SK-N-SH (cell line): ENCODE measurements at regions not wholly inside any gene's neighbourhood (a gene's known extent, or its start where the extent isn't known, plus 50 kb on each side); places are given as distances from the start of the nearest gene placed in this dataset.

Source experiments
- CTCF ChIA-PET: fragments of 300-600, 350-600 bp; formaldehyde crosslinking; extraction: SDS; loops from one replicate; lab custom pipeline; 2021; lab: Yijun Ruan, JAX
- POLR2A ChIA-PET: fragments of 350-600 bp; sonication (Branson Sonifier 250); formaldehyde crosslinking; extraction: SDS; loops from one replicate; lab custom pipeline; 2020; ENCODE audit warnings: antibody characterized with exemption, inconsistent platforms; lab: Yijun Ruan, JAX
- DNase-seq: peaks from one replicate; pipeline ENCODE4 v3.0.0; 2012
- H2AFZ ChIP-seq: fragments of 200-600 bp; sonication (generic); 2 replicates; pipeline ENCODE4 v1.8.1; 2016; ENCODE audit warnings: antibody characterized with exemption, mild to moderate bottlenecking, low read depth
- H3F3A ChIP-seq: fragments of 200-600 bp; sonication (generic); replicated peaks from 2 replicates; pipeline ENCODE3; 2016; ENCODE audit warnings: antibody characterized with exemption, mild to moderate bottlenecking; ENCODE audit not compliant: insufficient read depth
- H3K27ac ChIP-seq, 2 experiments: fragments of 200-500 bp in 1 of 2; fragments of 200-600 bp in 1 of 2; sonication (Bioruptor generic) in 1 of 2; sonication (generic), shearing (Covaris generic) in 1 of 2; 2 replicates each; pipeline versions ENCODE4 v1.5.1 to v1.6.1; 2014 to 2016; ENCODE audit warnings: low read depth in 2 of 2, inconsistent platforms in 1 of 2, low read length in 1 of 2, mild to moderate bottlenecking in 1 of 2, mixed read lengths in 1 of 2
- H3K27me3 ChIP-seq: fragments of 200-600 bp; sonication (generic), shearing (Covaris generic); 2 replicates; pipeline ENCODE4 v1.6.1; 2016; ENCODE audit warnings: mixed run types; ENCODE audit not compliant: insufficient read depth
- H3K36me3 ChIP-seq, 2 experiments: fragments of 200-500 bp in 1 of 2; fragments of 200-600 bp in 1 of 2; sonication (Bioruptor generic) in 1 of 2; sonication (generic) in 1 of 2; replicated peaks in 1 of 2; 2 replicates each; pipeline versions ENCODE3 to v1.5.1; 2014 to 2016; ENCODE audit warnings: low read length in 1 of 2, mild to moderate bottlenecking in 1 of 2; ENCODE audit not compliant: insufficient read depth in 2 of 2, control insufficient read depth in 1 of 2
- H3K4me1 ChIP-seq, 2 experiments: fragments of 200-500 bp in 1 of 2; fragments of 200-600 bp in 1 of 2; sonication (Bioruptor generic) in 1 of 2; sonication (generic), shearing (Covaris generic) in 1 of 2; 2 replicates each; pipeline versions ENCODE4 v1.5.1 to v1.6.1; 2014 to 2016; ENCODE audit warnings: low read depth in 1 of 2, low read length in 1 of 2, mixed run types in 1 of 2; ENCODE audit not compliant: insufficient read depth in 2 of 2, control insufficient read depth in 1 of 2
- H3K4me2 ChIP-seq: fragments of 200-600 bp; sonication (generic), shearing (Covaris generic); 2 replicates; pipeline ENCODE4 v1.6.1; 2017; ENCODE audit warnings: mixed run types
- H3K4me3 ChIP-seq, 2 experiments: fragments of 200-500 bp in 1 of 2; fragments of 200-600 bp in 1 of 2; sonication (Bioruptor generic) in 1 of 2; sonication (generic), shearing (Covaris generic) in 1 of 2; 2 replicates each; pipeline versions ENCODE4 v1.5.1 to v1.8.1; 2014 to 2016; ENCODE audit warnings: low read depth in 2 of 2, inconsistent platforms in 1 of 2, low read length in 1 of 2, mild to moderate bottlenecking in 1 of 2, mixed read lengths in 1 of 2, moderate library complexity in 1 of 2
- H3K79me2 ChIP-seq: fragments of 200-600 bp; sonication (generic); 2 replicates; pipeline ENCODE4 v1.8.1; 2017; ENCODE audit warnings: mild to moderate bottlenecking; ENCODE audit not compliant: insufficient read depth
- H3K9ac ChIP-seq: fragments of 200-600 bp; sonication (generic); 2 replicates; pipeline ENCODE4 v1.6.1; 2017; ENCODE audit warnings: mixed run types
- H3K9me2 ChIP-seq: fragments of 200-600 bp; sonication (generic); 2 replicates; pipeline ENCODE4 v1.6.1; 2017; ENCODE audit warnings: mixed run types
- H3K9me3 ChIP-seq: fragments of 200-600 bp; sonication (generic); 2 replicates; pipeline ENCODE4 v1.6.1; 2017; ENCODE audit warnings: mixed run types, mild to moderate bottlenecking, moderate library complexity
- H4K20me1 ChIP-seq: fragments of 200-600 bp; sonication (generic); 2 replicates; pipeline ENCODE4 v1.6.1; 2017; ENCODE audit warnings: mild to moderate bottlenecking, mixed run types; ENCODE audit not compliant: insufficient read depth
- CHD2 ChIP-seq: fragments of 150-350 bp; IDR thresholded peaks from 2 replicates; pipeline ENCODE4 v1.6.1; 2018; ENCODE audit warnings: low read length; ENCODE audit not compliant: partially characterized antibody
- FOSL2 ChIP-seq: IDR thresholded peaks from 2 replicates; pipeline ENCODE4 v1.4.0; 2012; ENCODE audit warnings: low read depth, mild to moderate bottlenecking, moderate library complexity, borderline replicate concordance
- GATA2 ChIP-seq: sonication (generic); formaldehyde crosslinking; IDR thresholded peaks from 2 replicates; pipeline ENCODE4 v1.5.0; 2020; ENCODE audit warnings: mild to moderate bottlenecking, missing genetic modification reagents
- MEF2A ChIP-seq: IDR thresholded peaks from 2 replicates; pipeline ENCODE4 v1.4.0; 2012; ENCODE audit warnings: low read depth, borderline replicate concordance
- NFIC ChIP-seq: IDR thresholded peaks from 2 replicates; pipeline ENCODE4 v1.4.0; 2012; ENCODE audit warnings: borderline replicate concordance
- NRF1 ChIP-seq: IDR thresholded peaks from 2 replicates; pipeline ENCODE4 v1.6.1; 2012; ENCODE audit warnings: low read depth, mild to moderate bottlenecking, low read length
- POLR2AphosphoS5 ChIP-seq: IDR thresholded peaks from 2 replicates; pipeline ENCODE4 v1.6.1; 2012; ENCODE audit warnings: low read depth, low read length
- RAD21 ChIP-seq: IDR thresholded peaks from 2 replicates; pipeline ENCODE4 v1.6.1; 2012; ENCODE audit warnings: mild to moderate bottlenecking, low read length
- RCOR1 ChIP-seq: fragments of 150-350 bp; IDR thresholded peaks from 2 replicates; pipeline ENCODE4 v1.6.1; 2017; ENCODE audit warnings: antibody characterized with exemption, low read length
- REST ChIP-seq: IDR thresholded peaks from 2 replicates; pipeline ENCODE4 v1.6.1; 2012; ENCODE audit warnings: mild to moderate bottlenecking, low read depth, low read length, moderate library complexity
- RFX5 ChIP-seq: IDR thresholded peaks from 2 replicates; pipeline ENCODE4 v1.6.1; 2012; ENCODE audit warnings: mild to moderate bottlenecking, improper control_type of control experiment, low read length
- SMC3 ChIP-seq: IDR thresholded peaks from 2 replicates; pipeline ENCODE4 v1.6.1; 2012; ENCODE audit warnings: low read depth, low read length, improper control_type of control experiment
- TCF12 ChIP-seq: IDR thresholded peaks from 2 replicates; pipeline ENCODE4 v1.4.0; 2012
- WGBS: methylation state at CpG from one replicate; pipeline ENCODE4 v1.1.6; 2017; ENCODE audit warnings: low lambda C conversion rate; 5-methylcytosine and 5-hydroxymethylcytosine counted together
- TF ChIP-seq, protein P1 (sequence below): IDR thresholded peaks from 2 replicates; pipeline ENCODE4 v1.4.0; 2012; ENCODE audit warnings: low read depth
- TF ChIP-seq, protein P2 (sequence below): IDR thresholded peaks from 2 replicates; pipeline ENCODE4 v1.4.0; 2012; ENCODE audit warnings: low read depth, borderline replicate concordance

DNA sequence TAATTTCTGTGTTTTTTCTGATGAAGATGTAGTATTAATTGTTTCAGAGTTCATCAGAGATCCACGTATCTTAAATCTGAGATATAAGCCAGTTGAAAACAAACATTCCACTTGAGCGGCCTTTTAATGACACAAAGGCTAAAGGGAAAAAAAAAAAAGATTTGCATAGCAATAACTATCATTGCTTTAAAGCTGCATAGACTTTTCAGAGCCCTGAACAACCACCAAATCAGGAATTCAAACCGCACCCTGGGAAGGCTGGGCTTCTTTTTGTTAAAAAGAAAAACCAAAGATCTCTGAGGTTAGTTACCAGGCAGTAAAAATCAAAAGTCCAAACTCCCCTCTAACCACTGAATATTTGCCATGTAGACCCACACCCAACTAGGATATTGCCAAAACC lies 206.0 kb downstream of the HHIP start:
- H2AFZ ChIP-seq: no peak overlapping the region
- no peak for TF ChIP-seq NRF1
- no peak for TF ChIP-seq MEF2A
- no peak for TF ChIP-seq RFX5
- no peak for TF ChIP-seq REST
- TF ChIP-seq, protein P1, sequence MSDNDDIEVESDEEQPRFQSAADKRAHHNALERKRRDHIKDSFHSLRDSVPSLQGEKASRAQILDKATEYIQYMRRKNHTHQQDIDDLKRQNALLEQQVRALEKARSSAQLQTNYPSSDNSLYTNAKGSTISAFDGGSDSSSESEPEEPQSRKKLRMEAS: no peak
- TF ChIP-seq POLR2AphosphoS5: no peak
- no peak for TF ChIP-seq RCOR1
- no peak for TF ChIP-seq GATA2
- TF ChIP-seq SMC3: no peak
- no peak for TF ChIP-seq RAD21
- TF ChIP-seq TCF12: no peak
- TF ChIP-seq, all 33 proteins: peak for 0
- 7% methylated on average over 3 of the region's 3 CpGs for WGBS
- Histone ChIP-seq H3K4me1 (no peaks in the 10 kb centered on the region), H3K36me3 (no peaks in the 10 kb centered on the region), H4K20me1 (no peaks in the 10 kb centered on the region), H3K9me2 (no peaks in the 10 kb centered on the region), H3K9ac (no peak overlapping the region), H3K27ac (no peak overlapping the region), H3K9me3 (no peaks in the 10 kb centered on the region), H3F3A (no peaks in the 10 kb centered on the region), H3K4me3 (no peak overlapping the region), H3K79me2 (no peaks in the 10 kb centered on the region), H3K4me2 (no peak overlapping the region), H3K27me3 (no peaks in the 10 kb centered on the region)
- POLR2A ChIA-PET: no interaction called here
- CTCF ChIA-PET: interaction anchor here (1.1 to 1.5 kb wide), 2 partner anchors 20 to 210 kb away, joined by 3 read pairs; no protein-coding TSS in a partner anchor
- no peak for DNase-seq

DNA sequence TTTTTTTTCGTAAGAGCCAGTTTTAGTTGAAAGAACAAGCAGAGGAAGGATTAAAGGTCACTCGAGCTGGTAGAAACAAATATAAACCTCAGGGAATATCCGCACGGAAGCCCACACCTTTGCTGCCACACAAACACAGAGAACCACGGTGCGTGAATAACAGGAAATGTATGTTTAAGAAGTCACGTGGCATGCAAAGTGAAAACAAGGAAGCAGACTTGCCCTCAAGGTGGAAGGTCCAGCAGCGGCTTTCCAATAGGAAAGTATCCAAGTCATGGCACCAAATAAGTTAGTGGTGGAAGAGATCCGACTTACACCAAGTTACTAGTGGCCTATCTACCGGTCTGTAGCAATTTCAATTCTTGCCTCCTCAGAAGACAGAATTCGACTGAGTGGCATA lies 215.5 kb downstream of the HHIP start:
- no peak for DNase-seq
- 0 out of 2 replicates have a peak, but pooled peaks cover 4% of the 10 kb centered on the region for H3K9me3 ChIP-seq
- ChIA-PET POLR2A (no interaction called here), CTCF (no interaction called here)
- no peak overlapping the region for H3K9ac ChIP-seq
- no peaks in the 10 kb centered on the region for H3K36me3 ChIP-seq
- no peaks in the 10 kb centered on the region for H3K27me3 ChIP-seq
- H4K20me1 ChIP-seq: no peaks in the 10 kb centered on the region
- peak overlapping the region; percentile 20 to 46; a peak in 3 of 4 replicates for H3K4me3 ChIP-seq
- no peak overlapping the region for H3K27ac ChIP-seq
- H2AFZ ChIP-seq: peak overlapping the region; percentile 53
- H3F3A ChIP-seq: no peaks in the 10 kb centered on the region
- H3K4me2 ChIP-seq: peak overlapping the region; percentile 55; the same call in 1 of the 2 replicates
- WGBS: 19% methylated on average over 11 of the region's 11 CpGs
- H3K9me2 ChIP-seq: no peaks in the 10 kb centered on the region
- TF ChIP-seq REST (no peak), CHD2 (no peak), RFX5 (no peak), NFIC (no peak), FOSL2 (no peak), MEF2A (no peak)
- TF ChIP-seq, protein P2, sequence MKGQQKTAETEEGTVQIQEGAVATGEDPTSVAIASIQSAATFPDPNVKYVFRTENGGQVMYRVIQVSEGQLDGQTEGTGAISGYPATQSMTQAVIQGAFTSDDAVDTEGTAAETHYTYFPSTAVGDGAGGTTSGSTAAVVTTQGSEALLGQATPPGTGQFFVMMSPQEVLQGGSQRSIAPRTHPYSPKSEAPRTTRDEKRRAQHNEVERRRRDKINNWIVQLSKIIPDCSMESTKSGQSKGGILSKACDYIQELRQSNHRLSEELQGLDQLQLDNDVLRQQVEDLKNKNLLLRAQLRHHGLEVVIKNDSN: peak; percentile 60; the same call in 1 of the 2 replicates
- no peaks in the 10 kb centered on the region for H3K79me2 ChIP-seq
- no peaks in the 10 kb centered on the region for H3K4me1 ChIP-seq
